ENCODE measurements at regions not wholly inside any gene's neighbourhood (a gene's known extent, or its start where the extent isn't known, plus 50 kb on each side); places are given as distances from the start of the nearest gene placed in this dataset.

- no peak for DNase-seq
Observed at GRCh38 chr1:29836651-29837646, 600.6 kb downstream of the PTPRU start.

- no peak for DNase-seq
Observed at GRCh38 chr1:29835874-29836273, 599.6 kb downstream of the PTPRU start.

GRCh38 chr1:29835406-29835805 is 599.1 kb downstream of the PTPRU start:
- DNase-seq, result no peak

- no peak for DNase-seq
Observed at GRCh38 chr1:29833581-29833980, 597.3 kb downstream of the PTPRU start.

GRCh38 chr1:29832936-29833335 is 596.6 kb downstream of the PTPRU start:
- no peak for DNase-seq

- DNase-seq, result no peak
Observed at GRCh38 chr1:29832471-29832870, 596.1 kb downstream of the PTPRU start.

- no peak for DNase-seq
Observed at GRCh38 chr1:29831500-29832117, 595.3 kb downstream of the PTPRU start.

GRCh38 chr1:29830916-29831315 is 594.6 kb downstream of the PTPRU start:
- no peak for DNase-seq

GRCh38 chr1:29830383-29830782 is 594.1 kb downstream of the PTPRU start:
- no peak for DNase-seq

- DNase-seq, result no peak
Observed at GRCh38 chr1:29829448-29830344, 593.4 kb downstream of the PTPRU start.

- no peak for DNase-seq
Observed at GRCh38 chr1:29828526-29829447, 592.5 kb downstream of the PTPRU start.

GRCh38 chr1:29827801-29828525 is 591.6 kb downstream of the PTPRU start:
- no peak for DNase-seq

- no peak for DNase-seq
Observed at GRCh38 chr1:29827237-29827750, 591.0 kb downstream of the PTPRU start.

- DNase-seq, result no peak
Observed at GRCh38 chr1:29826646-29827045, 590.3 kb downstream of the PTPRU start.

- DNase-seq, result no peak
Observed at GRCh38 chr1:29825941-29826415, 589.7 kb downstream of the PTPRU start.

GRCh38 chr1:29825274-29825940 is 589.1 kb downstream of the PTPRU start:
- DNase-seq, result no peak

GRCh38 chr1:29824511-29825273 is 588.4 kb downstream of the PTPRU start:
- DNase-seq, result no peak

GRCh38 chr1:29824025-29824424 is 587.7 kb downstream of the PTPRU start:
- DNase-seq, result no peak

GRCh38 chr1:29823561-29823960 is 587.2 kb downstream of the PTPRU start:
- no peak for DNase-seq

GRCh38 chr1:29821605-29822004 is 585.3 kb downstream of the PTPRU start:
- DNase-seq, result no peak

All from NCI-H1694 (cell line).